Calu3 (cell line): ENCODE measurements at regions not wholly inside any gene's neighbourhood (a gene's known extent, or its start where the extent isn't known, plus 50 kb on each side); places are given as distances from the start of the nearest gene placed in this dataset.

Source experiments
- BruUV-seq: library from RNA; stranded (reverse); fragments of 400-500 nt; replicated peaks from 2 replicates; lab custom pipeline; 2021; lab: Mats Ljungman, UMichigan
- CTCF ChIA-PET: fragments of 300-600 bp; sonication (Branson Sonifier 250); formaldehyde crosslinking; loops from one replicate; lab custom pipeline; 2022; ENCODE audit warnings: antibody characterized with exemption; lab: Charles Lee
- DNase-seq: peaks from one replicate; pipeline ENCODE4 v3.0.0; 2022
- H3K27ac Mint-ChIP-seq: one replicate; pipeline ENCODE4 v1.8.0; 2022; ENCODE audit warnings: mixed read lengths; ENCODE audit not compliant: unreplicated experiment
- H3K27me3 Mint-ChIP-seq: one replicate; pipeline ENCODE4 v1.8.0; 2022; ENCODE audit warnings: mixed read lengths; ENCODE audit not compliant: unreplicated experiment
- H3K36me3 Mint-ChIP-seq: one replicate; pipeline ENCODE4 v1.8.0; 2022; ENCODE audit warnings: mild to moderate bottlenecking, moderate library complexity, mixed read lengths; ENCODE audit not compliant: insufficient read depth, unreplicated experiment
- H3K4me1 Mint-ChIP-seq: one replicate; pipeline ENCODE4 v1.8.0; 2022; ENCODE audit warnings: mild to moderate bottlenecking, low read depth, mixed read lengths; ENCODE audit not compliant: unreplicated experiment
- H3K4me3 Mint-ChIP-seq: one replicate; pipeline ENCODE4 v1.8.0; 2022; ENCODE audit warnings: mild to moderate bottlenecking, low read depth, moderate library complexity, mixed read lengths; ENCODE audit not compliant: unreplicated experiment
- H3K9me3 Mint-ChIP-seq: one replicate; pipeline ENCODE4 v1.8.0; 2022; ENCODE audit warnings: low read depth, mixed read lengths; ENCODE audit not compliant: unreplicated experiment
- intact Hi-C: fragments of 100-400 bp; cut with micrococcal nuclease; formaldehyde crosslinking; loops from one replicate; pipeline ENCODE4 v1.10.0; 2022; ENCODE audit not compliant: unreplicated experiment
- TF ChIP-seq, protein P1 (sequence below): fragments of 200-600 bp; IDR thresholded peaks from one replicate; pipeline ENCODE4 v1.8.0; 2022; ENCODE audit warnings: antibody characterized with exemption; ENCODE audit not compliant: unreplicated experiment

DNA sequence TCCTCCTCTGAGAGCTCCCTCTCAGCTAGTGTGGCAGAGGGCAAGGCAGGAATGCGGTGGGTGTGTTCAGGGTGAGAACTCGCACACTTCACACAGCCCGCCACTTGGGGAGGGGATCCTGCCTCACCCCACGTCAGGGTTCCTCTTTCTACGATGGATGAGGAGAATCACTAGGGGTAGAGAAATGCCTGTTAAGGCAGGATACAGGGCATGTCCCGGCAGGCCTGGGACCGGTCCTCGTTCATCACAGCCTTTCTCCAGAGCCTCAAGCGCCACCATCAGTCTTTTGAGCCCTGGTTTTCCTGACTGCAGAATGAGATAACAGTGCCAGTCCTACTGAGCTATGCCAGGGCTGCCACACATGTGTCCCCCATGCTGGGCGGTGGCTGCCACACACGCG is 546.7 kb upstream of the ADARB2 start:
- H3K36me3 Mint-ChIP-seq: no peaks in the 10 kb centered on the region
- H3K4me1 Mint-ChIP-seq: no peaks in the 10 kb centered on the region
- no peak overlapping the region for H3K27ac Mint-ChIP-seq
- peaks cover 10% of the 10 kb centered on the region for H3K9me3 Mint-ChIP-seq
- CTCF ChIA-PET: no interaction called here
- TF ChIP-seq, protein P1, sequence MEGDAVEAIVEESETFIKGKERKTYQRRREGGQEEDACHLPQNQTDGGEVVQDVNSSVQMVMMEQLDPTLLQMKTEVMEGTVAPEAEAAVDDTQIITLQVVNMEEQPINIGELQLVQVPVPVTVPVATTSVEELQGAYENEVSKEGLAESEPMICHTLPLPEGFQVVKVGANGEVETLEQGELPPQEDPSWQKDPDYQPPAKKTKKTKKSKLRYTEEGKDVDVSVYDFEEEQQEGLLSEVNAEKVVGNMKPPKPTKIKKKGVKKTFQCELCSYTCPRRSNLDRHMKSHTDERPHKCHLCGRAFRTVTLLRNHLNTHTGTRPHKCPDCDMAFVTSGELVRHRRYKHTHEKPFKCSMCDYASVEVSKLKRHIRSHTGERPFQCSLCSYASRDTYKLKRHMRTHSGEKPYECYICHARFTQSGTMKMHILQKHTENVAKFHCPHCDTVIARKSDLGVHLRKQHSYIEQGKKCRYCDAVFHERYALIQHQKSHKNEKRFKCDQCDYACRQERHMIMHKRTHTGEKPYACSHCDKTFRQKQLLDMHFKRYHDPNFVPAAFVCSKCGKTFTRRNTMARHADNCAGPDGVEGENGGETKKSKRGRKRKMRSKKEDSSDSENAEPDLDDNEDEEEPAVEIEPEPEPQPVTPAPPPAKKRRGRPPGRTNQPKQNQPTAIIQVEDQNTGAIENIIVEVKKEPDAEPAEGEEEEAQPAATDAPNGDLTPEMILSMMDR: no peak
- no peak overlapping the region for H3K4me3 Mint-ChIP-seq
- no peak for DNase-seq
- peaks cover 13% of the 10 kb centered on the region for H3K27me3 Mint-ChIP-seq
- BruUV-seq: no TSS peak
- intact Hi-C loops: no loop called here

DNA sequence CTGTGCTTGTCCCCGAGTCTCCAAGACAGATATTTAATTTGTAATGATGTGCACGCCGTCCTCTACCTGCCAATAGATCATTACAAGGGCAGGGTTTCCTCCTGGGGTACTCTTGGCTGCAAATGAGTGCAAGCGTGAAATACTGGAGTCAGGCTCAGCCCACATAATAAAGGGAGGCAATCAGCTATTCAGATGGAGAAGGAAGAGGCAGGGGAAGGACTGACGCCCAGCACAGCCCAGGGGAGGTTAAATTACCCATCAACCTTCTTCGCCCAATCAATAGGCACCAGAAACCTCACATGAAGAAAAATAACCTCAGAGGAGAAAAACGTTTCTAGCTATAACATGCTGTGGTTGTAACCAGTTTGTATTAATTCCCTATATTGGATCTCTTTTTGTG is 544.9 kb upstream of the ADARB2 start:
- Mint-ChIP-seq H3K4me1 (no peaks in the 10 kb centered on the region), H3K27me3 (peaks cover 13% of the 10 kb centered on the region), H3K27ac (no peak overlapping the region), H3K9me3 (peaks cover 6% of the 10 kb centered on the region), H3K36me3 (no peaks in the 10 kb centered on the region), H3K4me3 (no peak overlapping the region)
- intact Hi-C loops: no loop called here
- BruUV-seq: no TSS peak
- CTCF ChIA-PET: no interaction called here
- no peak for DNase-seq
- TF ChIP-seq, protein P1: no peak

DNA sequence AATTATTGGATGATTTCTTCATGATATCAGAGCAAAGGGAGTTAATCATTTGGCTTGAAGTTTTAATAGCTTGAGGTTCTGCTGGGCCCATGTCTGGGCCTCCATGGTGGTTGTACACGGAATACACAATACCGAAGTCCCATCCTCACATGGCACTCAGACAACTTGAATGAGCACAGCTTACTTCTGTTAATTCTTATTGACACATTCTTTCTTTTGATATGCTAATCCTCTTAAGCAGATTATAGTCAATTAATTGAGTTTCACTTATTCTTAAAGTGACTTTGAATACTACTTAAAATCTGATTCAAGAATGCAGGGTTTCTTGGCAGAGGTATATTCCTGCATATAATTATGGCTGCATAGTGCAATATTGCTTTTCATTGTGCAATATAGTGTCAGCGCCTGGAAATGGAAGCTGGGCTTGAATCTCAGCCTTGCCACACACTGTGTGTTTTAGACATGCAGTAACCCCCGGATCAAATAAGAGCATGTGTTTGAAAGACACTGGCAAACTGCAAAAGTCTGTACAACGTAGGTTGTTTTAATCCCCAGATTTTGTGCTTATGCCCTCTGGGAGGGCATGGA is 543.5 kb upstream of the ADARB2 start:
- Mint-ChIP-seq H3K27ac (no peak overlapping the region), H3K27me3 (peaks cover 2% of the 10 kb centered on the region), H3K36me3 (no peaks in the 10 kb centered on the region), H3K4me1 (no peaks in the 10 kb centered on the region), H3K4me3 (no peak overlapping the region), H3K9me3 (peaks cover 10% of the 10 kb centered on the region)
- no TSS peak for BruUV-seq
- TF ChIP-seq, protein P1: no peak
- CTCF ChIA-PET: no interaction called here
- intact Hi-C loops: no loop called here
- DNase-seq: no peak

DNA sequence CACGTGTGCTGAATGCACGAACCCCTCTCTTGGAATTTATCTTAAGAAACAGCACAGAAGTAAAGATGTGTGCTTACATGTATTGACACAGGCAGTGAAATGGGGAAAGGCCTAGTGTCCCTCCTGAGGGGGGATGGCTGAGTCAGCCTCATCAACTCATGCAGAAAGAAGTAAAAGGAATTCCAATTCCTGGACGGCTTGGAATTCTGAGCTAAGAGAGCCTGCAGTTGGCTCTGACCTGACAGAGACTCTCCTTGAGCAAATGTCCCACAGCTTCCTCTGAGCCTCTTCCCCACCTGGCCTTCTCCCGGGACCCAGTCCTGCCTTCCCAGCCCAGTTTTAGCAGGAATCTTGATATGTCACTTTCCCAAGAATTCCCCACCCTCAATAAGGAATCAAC is 542.4 kb upstream of the ADARB2 start:
- Mint-ChIP-seq H3K9me3 (peaks cover 10% of the 10 kb centered on the region), H3K4me1 (no peaks in the 10 kb centered on the region), H3K36me3 (no peaks in the 10 kb centered on the region), H3K4me3 (no peak overlapping the region), H3K27ac (no peak overlapping the region), H3K27me3 (no peaks in the 10 kb centered on the region)
- TF ChIP-seq, protein P1: no peak
- intact Hi-C loops: no loop called here
- BruUV-seq: no TSS peak
- CTCF ChIA-PET: no interaction called here
- no peak for DNase-seq
